Body of pancreas (tissue), 4 donors: ENCODE measurements at regions not wholly inside any gene's neighbourhood (a gene's known extent, or its start where the extent isn't known, plus 50 kb on each side); places are given as distances from the start of the nearest gene placed in this dataset.

Source experiments
- CTCF ChIP-seq, 7 experiments: fragments of 450-650 bp in 4 of 7; fragments of 200-600 bp in 3 of 7; sonication (generic) in 3 of 7; IDR thresholded peaks; one replicate each; pipeline ENCODE4 v1.5.1; 2016 to 2019; ENCODE audit warnings: antibody characterized with exemption in 7 of 7
- POLR2A ChIP-seq, 3 donors: fragments of 450-650 bp; IDR thresholded peaks; one replicate each; pipeline ENCODE4 v1.6.1; 2016; ENCODE audit warnings: antibody characterized with exemption in 3 of 3, mild to moderate bottlenecking in 2 of 3

- TF ChIP-seq CTCF (IDR thresholded peaks at IDR 0.05): no peak
- no peak for TF ChIP-seq POLR2A (IDR thresholded peaks at IDR 0.05)
Observed at GRCh38 chr4:23232987-23233386, 540.2 kb downstream of the GBA3 start.
